Stimulated activated naive CD4-positive, alpha-beta T cell (primary cell): ENCODE measurements at regions not wholly inside any gene's neighbourhood (a gene's known extent, or its start where the extent isn't known, plus 50 kb on each side); places are given as distances from the start of the nearest gene placed in this dataset.

Experiments used
- DNase-seq, 6 experiments: peaks; one replicate each; lab custom pipeline; 2025; lab: John Stamatoyannopoulos, UW

DNA sequence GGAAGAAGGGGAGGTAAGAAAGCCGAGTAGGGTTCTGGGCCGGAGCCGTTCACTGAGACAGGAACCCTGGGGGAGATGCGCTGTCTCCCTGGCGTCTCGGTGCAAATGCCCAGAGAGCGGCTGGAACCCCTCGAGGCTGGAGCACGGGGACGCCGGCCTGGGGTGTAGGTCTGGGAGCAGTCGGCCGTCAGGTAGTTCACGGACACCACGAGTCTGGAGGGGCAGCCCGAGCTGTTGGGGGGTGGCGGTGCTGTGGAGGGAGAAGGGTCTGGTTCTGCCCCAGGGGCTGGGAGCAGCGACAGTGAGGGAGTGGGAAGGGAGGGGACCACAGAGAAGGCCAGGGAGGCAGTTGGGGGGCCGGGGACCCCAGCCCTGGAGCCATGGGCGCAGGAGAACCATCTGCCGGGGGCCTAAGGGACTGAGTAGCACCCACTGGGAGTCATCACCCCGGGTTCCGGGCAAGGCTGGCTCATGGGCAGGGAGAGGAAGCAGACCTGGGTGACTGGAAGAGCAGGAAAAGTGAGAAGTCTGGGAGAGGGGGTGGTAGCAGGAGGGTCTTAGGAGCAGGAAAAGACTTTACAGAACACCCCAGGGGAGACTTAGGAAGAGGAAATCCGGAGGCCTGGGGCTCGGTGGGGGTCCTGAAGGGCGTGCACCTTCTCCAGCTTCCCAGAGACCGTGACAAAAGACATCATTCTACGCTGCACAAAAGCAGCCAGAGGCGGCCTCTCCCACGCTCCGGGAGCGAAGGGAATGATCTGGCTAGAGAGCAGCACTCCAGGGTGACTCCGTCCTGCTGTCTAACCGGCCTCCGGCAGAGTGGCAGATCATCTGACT lies 173.1 kb upstream of the SOX1 start:
- DNase-seq, result no peak

DNA sequence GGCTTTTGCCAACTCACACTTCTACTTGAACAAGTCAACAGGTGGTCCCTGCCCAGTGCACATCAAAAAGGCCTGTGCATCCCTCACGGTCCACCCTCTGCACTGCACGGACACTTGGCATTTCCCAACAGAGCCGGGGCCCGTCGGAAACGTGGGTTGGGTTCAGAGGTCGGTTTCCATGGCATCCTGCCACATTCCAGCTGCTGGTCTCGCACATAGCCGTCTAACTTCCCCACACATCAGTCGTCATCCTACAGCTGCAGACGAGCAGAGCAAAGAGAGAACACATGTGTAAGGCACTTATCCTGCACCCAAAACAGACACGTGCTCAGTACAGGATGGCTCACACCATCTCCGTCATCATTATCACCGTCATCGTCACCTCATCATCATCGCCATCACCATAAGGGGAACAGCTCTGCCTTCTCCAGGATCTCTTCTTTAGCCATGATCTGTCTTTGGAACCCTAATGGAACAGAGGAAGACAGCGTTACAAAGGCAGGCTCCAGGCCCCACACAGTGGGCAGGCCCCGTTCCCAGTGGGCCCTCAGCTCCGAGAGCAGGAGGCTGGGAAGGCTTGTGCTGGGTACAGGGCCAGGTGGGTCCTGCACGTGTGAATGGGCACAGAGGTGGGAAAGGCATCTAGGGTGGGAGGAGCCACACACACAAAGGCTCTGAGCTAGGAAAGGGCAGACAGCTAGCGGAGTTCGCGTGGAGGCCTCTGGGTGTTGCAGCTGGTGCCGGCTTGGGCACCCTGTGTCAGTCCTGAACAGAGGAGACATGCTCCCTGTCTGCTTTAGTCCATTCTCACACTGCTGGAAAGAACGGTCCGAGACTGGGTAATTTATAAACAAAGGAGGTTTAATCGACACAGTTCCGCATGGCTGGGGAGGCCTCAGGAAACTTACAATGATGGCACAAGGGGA lies 170.8 kb upstream of the SOX1 start:
- no peak for DNase-seq

DNA sequence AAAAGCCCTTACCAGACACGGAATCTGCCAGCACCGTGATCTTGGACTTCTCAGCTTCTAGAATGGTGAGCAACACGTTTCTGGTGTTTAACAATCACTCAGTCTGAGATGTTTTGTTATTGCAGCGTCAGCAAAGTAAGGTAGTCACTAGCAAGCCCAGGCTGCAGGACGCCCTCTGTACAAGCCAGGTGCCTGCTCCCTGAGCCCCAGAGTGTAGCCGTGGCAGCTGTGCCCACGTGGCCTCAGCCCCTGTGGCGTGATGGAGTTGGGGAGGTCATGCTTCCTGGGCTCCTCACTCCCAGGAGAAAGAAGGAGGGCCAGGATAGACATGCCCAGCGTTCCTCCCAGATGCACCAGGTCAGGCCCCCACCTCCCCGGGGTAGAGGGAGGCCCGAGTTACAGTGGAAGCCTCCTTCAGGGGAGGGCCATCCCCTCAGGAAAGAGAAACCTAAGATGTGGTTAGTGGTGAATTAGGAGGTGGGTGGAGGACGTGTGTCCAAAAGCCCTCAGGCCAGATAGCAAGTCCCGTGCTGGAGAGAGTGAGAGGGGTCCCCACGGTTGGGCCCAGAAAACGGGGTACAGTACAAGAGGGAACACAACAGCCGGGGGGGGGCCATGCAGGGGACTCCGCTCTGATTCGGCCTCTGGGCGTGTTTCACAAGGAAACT lies 169.6 kb upstream of the SOX1 start:
- no peak for DNase-seq

DNA sequence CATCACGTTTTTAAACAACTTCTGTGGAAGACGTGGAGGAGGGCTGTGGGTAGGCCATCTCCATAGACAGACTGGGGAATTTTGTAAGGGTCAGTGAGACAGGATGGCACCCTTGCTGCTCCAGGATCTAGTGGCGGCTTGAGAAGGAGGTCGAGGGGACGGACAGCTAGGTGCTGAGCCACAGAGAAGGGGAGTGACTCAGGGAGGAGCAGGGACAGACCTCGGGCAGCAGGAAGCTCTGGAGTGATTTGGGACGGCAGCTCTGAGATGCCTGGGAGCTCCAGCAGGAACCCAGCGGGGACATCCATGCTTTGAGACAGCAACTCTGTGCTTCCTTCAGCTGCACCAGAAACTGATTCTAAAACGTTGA lies 169.1 kb upstream of the SOX1 start:
- no peak for DNase-seq

DNA sequence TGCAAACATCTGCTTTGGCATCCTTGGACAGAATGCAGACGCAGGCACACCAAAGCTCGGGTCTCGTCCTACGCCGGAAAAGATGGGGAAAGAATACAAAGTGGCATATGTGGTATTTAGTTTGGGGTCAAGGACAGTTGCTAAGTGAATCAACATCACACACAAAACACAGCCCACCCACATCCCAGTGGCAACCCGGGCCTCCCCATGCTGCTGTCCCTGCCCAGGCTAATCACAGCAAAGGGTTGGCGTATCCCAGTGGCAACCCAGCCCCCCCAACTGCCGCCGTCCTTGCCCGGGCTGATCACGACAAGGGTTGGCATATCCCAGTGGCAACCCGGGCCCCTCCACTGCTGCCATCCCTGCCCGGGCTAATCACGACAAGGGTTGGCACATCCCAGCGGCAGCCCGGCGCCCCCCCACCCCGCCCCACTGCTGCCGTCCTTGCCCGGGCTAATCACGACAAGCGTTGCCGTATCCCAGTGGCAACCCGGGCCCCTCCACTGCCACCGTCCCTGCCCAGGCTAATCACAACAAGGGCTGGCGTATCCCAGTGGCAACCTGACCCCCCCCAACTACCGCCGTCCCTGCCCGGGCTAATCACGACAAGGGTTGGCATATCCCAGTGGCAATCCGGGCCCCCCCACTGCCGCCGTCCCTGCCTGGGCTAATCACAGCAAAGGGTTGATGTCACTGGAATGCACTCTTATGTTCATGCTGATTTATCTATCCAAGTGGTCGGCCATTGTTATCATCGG lies 167.8 kb upstream of the SOX1 start:
- DNase-seq, result no peak

DNA sequence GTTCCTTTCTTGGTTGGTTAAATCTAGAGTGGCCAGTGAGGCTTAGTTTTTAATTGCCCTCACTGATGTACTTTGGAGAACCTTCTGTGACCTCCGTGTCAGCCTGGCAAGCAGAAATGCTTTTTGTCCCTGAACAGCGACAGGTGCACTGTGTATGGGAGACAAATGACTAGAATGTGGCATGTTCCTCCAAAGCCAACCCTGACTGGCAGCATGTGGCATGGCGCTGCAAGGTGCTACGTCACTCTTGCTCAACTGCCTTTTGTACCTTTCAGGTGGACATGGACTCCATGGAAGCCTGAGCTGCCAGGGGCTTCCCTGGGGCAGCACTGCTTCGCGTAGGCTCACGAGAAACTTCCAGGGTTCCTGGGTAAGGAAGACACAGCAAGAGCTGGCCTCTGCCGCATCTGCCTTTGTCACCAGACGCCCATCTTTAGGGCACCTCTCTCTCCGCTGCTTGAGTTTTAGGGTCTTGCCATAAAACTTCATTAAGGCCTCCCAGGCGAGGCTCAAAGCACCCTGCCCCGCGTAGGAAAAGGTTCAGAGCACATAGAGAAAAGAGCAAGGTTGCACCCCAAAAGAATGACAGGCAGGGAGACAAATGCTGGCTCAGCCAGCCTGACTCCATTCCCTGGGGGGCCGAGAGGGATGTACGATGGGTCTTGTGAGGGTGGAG lies 167.1 kb upstream of the SOX1 start:
- no peak for DNase-seq

DNA sequence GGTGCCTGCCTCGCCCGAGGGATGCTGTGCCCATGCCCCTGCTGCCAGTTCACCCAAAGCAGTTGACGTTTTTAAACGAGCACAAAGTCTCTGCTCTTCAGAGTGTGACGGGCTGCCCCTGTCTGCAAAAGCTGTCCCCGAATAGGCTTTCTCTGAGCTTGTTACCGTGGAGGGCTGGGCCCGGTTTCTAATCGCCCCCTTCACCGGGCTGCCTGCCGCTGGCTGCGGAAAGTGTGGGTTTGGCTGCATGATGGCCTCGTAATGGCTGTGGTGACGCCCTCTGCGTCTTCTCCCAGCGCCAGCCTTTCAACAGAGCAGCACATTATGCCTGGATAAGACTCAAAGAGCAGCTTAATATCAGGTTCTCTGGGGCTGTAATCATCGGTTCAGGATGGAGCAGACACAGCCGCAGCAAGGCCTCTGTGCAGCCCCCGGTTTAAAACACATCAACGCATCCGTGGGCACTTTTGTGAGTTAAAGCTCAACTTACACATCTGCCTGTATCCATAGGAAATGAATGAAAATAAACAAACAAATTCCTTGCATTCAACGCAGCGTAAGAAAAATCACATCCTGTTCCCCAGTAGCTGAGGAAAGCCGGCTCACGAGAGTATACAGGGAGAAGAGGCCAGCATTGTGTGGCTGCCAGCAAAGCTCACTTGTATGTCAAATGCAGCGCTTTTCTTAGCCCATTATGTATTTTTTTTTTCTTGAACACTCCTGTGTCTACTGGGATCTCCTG lies 166.4 kb upstream of the SOX1 start:
- no peak for DNase-seq

DNA sequence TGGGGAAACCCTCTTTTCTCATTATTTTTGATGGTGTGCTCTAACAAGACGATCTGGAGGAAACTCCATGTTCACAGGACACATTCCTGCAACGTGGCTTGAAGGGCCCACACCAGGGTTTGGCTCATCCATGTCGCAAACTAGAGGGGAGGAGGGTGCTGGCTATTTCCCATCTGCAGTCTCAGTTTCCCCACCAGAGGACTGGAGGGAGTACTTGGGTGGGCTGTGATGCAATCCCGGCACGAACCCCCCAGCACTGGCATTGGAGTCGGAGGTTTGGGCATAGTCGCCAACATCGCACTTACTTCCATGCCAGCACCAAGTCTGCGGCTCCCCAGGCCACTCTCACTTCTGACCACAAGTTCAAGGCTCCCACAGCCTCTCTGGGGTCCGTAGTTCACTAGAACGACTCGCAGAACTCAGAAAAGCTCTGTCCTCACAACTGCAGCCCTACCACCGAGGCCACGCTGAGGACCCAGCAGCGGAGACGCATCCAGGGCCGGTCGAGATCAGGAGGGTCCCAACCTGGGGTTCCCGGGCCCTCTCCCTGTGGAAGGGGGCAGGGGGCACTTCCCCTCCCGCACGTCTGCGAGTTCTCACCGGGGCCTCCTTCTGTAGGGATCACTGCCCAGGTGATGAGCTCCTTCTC lies 165.6 kb upstream of the SOX1 start:
- no peak for DNase-seq

DNA sequence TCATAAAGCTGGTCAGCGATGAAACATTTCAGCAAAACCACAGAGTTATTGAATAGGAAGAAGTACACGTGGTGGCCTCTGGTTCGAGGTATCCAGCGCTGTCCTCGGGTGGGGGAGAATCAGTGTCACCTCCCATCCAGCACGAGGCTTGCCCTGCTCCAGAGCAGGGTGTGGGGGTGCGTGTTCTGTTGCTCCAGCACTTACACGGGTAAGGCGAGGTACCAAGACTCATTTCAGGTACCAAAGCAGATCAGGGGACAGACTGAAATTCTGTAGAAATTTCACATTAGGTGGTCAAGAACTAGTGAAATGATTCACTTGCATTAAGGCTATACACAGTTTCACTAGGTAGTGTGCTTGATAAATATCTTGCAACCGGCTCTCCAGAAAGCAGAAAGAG lies 164.2 kb upstream of the SOX1 start:
- DNase-seq, result no peak

DNA sequence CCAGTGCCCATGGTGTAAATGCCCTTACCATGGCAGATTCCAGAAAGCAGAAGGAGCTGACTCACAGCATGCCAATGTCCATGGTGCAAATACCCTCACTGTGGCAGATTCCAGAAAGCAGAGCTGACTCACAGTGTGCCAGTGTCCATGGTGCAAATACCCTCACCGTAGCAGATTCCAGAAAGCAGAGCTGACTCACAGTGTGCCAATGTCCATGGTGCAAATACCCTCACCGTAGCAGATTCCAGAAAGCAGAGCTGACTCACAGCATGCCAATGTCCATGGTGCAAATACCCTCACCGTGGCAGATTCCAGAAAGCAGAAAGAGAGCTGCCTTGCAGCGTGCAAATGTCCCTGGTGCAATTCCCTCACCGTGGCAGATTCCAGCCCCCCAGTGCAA lies 163.8 kb upstream of the SOX1 start:
- DNase-seq, result no peak

DNA sequence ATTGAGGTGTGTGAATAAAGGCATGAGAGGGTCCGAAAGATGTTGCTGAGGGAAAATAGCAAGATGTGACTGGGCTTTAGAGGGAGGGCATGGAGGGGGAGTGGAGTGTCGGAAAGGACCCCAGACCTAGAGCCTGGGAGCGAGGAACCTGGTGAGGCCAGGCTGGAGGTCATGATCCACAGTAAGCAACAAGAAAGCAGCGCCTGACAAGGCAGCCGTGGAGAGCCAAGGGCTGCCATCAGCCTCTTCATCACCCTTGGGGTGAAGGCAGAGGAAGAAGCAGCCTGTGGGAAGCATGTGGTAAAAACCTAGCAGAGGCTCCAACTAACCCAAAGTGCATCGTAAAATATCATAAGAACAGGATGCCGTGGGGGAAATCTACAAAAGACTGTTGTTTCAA lies 162.8 kb upstream of the SOX1 start:
- no peak for DNase-seq

DNA sequence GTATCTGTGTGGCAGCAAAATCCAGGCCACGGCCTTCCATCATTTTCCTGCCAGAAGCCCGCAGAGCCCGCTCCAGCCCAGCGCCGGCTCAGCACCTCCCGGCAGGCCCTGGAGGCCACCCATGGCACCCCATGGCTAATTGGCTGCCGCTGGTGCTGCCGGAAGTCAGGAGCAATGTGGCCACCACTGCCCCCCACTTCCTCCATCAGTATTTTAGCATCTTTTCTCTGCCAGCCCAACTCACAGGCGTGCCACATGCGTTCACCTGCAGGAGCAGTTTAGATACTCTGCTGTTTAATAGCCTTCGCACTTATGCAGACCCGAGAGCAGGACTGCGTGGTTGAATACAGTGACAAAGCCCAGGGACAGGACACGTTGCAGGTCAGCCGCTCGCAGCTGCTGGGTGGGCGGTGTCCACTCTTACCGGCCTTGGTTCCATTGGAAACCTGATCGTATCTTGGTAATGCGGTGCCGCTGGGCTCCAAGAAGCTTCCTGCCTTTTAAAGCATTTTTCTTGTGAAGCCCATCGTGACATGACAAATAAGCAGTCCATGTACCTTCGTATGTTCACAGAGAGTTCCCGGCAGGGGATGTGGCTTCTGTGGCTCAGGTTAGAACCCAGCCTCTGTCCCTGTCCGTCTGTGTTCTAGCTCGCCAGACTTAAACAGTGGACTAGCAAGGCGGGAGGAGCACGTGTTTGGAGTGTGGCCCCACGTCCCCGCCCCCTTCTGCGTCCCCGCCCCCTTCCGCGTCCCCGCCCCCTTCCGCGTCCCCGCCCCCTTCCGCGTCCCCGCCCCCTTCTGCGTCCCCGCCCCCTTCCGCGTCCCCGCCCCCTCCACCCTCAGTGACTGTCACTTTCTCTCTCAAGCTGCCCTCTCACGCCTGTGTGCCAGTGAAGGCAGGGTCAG lies 162.0 kb upstream of the SOX1 start:
- DNase-seq, result no peak

DNA sequence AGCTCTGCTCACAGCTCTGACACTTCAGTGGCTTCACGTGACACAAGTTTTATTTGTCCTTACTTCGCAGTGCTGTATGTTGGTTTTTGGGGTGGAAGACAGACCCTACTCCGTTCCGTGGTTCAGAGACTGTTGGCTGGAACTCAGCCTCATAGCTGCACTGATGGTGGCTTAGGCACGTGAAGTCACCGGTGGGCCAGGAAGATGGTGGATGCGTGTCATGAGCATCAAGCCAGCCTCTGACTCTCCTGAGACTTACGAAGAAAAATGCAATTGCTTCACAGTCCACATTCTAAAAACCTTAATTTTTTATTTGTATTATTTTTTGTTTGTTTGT lies 161.4 kb upstream of the SOX1 start:
- no peak for DNase-seq

DNA sequence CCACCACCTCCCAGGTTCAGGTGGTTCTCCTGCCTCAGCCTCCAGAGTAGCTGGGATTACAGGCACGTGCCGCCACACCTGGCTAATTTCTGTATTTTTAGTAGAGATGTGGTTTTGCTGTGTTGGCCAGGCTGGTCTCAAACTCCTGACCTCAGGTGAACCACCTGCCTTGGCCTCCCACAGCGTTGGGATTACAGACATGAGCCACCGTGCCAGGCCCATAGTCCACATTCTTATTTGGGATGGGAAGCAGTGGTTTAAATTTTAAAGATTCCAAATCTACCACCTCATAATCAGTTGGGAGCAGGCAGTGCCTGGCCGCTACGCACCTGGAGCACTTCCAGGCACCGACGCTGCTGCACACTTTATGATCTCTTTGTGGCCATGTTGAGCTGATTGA lies 160.6 kb upstream of the SOX1 start:
- no peak for DNase-seq

DNA sequence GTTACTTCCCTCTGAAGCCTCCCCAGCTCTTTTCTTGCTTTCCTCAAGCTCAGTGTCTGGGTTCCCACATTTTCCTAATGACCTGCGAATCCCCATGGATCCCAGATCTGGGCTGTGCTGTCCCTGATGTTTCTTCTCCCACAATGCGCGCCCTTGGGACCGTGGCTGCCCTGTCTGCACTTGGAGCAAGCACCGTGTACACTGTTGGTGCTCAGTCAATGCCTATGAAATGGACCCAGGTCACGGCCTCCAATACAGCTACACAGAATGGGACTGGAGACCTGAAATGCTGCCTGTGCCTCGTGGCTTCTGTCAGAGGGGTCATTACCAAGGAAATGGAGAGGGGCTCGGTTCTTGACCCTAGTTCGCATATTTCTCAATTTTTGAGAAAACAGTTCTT lies 160.1 kb upstream of the SOX1 start:
- no peak for DNase-seq

DNA sequence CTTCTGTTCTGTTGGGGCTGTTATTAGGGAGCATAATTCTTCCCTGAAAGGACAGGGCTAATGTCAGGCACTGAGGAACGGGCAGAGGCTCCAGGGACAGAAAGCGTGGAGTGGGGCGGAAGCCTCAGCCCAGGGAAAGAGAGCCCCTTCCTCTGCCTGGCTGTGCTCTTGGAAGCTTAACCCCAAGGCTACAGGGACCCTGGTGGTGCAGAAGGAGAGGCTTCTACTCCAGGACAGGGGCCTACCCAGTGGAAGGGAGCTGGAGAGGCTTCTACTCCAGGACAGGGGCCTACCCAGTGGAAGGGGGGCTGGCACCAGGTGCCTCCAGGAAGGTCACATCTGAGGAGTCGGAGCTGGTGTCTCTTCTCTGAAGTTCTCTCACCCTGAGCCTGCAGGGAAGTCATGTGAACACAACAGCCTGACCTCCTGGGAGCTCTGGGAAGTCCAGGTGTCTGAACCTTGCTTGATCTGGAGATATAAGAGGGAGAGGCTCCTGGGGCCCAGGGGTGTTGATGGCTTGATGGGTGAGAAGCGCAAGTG lies 159.5 kb upstream of the SOX1 start:
- DNase-seq, result no peak

DNA sequence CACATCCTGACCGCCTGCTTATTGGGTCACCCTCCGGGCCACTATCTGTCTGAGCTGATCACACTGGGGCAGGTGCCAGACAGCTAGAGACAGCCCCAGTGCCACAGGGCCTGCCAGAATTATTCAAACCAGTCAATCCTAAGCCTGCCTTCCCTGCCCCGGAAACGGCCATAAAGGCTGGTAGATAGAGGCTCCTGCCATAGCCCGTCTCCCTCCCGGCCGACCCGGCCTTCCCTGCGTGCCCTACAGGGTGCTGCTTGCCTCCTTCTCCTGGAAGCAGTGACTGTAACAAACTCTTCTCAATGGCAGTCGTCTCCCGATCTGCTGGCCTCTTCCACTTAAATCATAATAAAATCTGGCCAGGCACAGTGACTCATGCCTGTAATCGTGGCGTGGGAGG lies 158.6 kb upstream of the SOX1 start:
- peak in 3 of 6 experiments; percentile 9 to 29 (median 11) for DNase-seq

DNA sequence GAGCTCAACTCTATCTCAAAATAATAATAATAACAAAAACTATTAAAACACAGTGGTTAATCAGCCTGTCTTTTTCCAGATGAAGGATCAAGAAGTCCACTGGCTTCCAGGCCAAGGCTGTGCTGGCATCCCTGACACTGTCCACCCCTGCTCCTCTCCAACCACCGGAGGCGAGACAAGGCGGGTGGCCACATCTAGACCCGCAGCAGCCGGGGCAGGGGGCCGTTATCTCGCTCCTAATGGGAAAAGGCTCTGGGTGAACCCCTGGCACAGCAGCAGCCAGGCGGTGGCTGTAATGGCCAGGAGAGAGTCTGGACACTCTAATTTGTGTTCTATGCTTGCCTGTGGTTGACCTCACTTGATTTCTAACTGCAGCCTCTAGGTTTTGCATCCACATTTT lies 158.0 kb upstream of the SOX1 start:
- DNase-seq, result no peak

DNA sequence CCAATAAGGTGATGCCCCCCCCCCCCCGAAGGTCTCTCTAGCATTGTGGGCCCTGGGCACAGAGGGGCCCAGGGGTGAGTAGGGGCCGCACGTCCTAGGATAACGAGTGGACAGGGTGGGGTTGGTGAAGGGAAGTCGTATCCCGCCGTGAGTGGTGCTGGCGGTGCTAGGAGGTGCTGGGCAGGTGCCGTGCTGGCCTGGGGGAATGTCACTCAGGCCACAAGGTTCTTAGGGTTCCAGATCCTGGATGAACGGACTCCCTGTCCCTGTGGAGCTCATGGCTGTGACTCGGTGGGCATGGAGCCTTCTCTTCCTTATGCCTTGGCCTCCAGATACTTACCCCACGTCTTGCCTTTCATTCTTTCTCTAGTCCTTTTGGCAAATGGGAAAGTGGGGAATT lies 157.4 kb upstream of the SOX1 start:
- DNase-seq, result no peak
